Mucosa of stomach (tissue), 1 donor: ENCODE measurements at regions not wholly inside any gene's neighbourhood (a gene's known extent, or its start where the extent isn't known, plus 50 kb on each side); places are given as distances from the start of the nearest gene placed in this dataset.

Experiments used
- H3K27me3 ChIP-seq: one replicate; pipeline ENCODE4 v1.7.0; 2013; ENCODE audit warnings: mild to moderate bottlenecking, low read length; ENCODE audit not compliant: control insufficient read depth, insufficient read depth
- H3K36me3 ChIP-seq: one replicate; pipeline ENCODE4 v1.7.0; 2013; ENCODE audit warnings: low read length; ENCODE audit not compliant: control insufficient read depth, insufficient read depth
- H3K4me1 ChIP-seq: one replicate; pipeline ENCODE4 v1.7.0; 2013; ENCODE audit warnings: mild to moderate bottlenecking, low read length; ENCODE audit not compliant: control insufficient read depth, insufficient read depth
- H3K4me3 ChIP-seq: one replicate; pipeline ENCODE4 v1.7.0; 2013; ENCODE audit warnings: low read length
- H3K9ac ChIP-seq: one replicate; pipeline ENCODE4 v1.7.0; 2013; ENCODE audit warnings: mild to moderate bottlenecking, low read length, moderate library complexity
- H3K9me3 ChIP-seq: one replicate; pipeline ENCODE4 v1.7.0; 2013; ENCODE audit warnings: mild to moderate bottlenecking, low read length, moderate library complexity; ENCODE audit not compliant: control insufficient read depth
- donor health status: Pancreatic carcinoma.

GRCh38 chr15:69971771-69972170, 125.9 kb downstream of the TLE3 start:
- H3K27me3 ChIP-seq: no peaks in the 10 kb centered on the region
- no peaks in the 10 kb centered on the region for H3K36me3 ChIP-seq
- no peak overlapping the region for H3K4me3 ChIP-seq
- no peaks in the 10 kb centered on the region for H3K4me1 ChIP-seq
- no peak overlapping the region for H3K9ac ChIP-seq
- no peaks in the 10 kb centered on the region for H3K9me3 ChIP-seq

- H3K9me3 ChIP-seq: no peaks in the 10 kb centered on the region
- H3K27me3 ChIP-seq: no peaks in the 10 kb centered on the region
- no peak overlapping the region for H3K9ac ChIP-seq
- no peaks in the 10 kb centered on the region for H3K4me1 ChIP-seq
- H3K36me3 ChIP-seq: no peaks in the 10 kb centered on the region
- H3K4me3 ChIP-seq: no peak overlapping the region
Measured at GRCh38 chr15:69972436-69972835, 125.3 kb downstream of the TLE3 start.

- no peaks in the 10 kb centered on the region for H3K4me1 ChIP-seq
- H3K36me3 ChIP-seq: no peaks in the 10 kb centered on the region
- H3K9me3 ChIP-seq: no peaks in the 10 kb centered on the region
- H3K27me3 ChIP-seq: no peaks in the 10 kb centered on the region
- H3K4me3 ChIP-seq: no peak overlapping the region
- no peak overlapping the region for H3K9ac ChIP-seq
Measured at GRCh38 chr15:69973102-69973714, 124.5 kb downstream of the TLE3 start.

GRCh38 chr15:69973880-69974279, 123.8 kb downstream of the TLE3 start:
- no peaks in the 10 kb centered on the region for H3K9me3 ChIP-seq
- no peak overlapping the region for H3K4me3 ChIP-seq
- H3K27me3 ChIP-seq: no peaks in the 10 kb centered on the region
- H3K9ac ChIP-seq: no peak overlapping the region
- H3K36me3 ChIP-seq: no peaks in the 10 kb centered on the region
- no peaks in the 10 kb centered on the region for H3K4me1 ChIP-seq

GRCh38 chr15:69974321-69974720, 123.4 kb downstream of the TLE3 start:
- H3K4me1 ChIP-seq: no peaks in the 10 kb centered on the region
- H3K36me3 ChIP-seq: no peaks in the 10 kb centered on the region
- no peak overlapping the region for H3K9ac ChIP-seq
- H3K9me3 ChIP-seq: no peaks in the 10 kb centered on the region
- no peak overlapping the region for H3K4me3 ChIP-seq
- H3K27me3 ChIP-seq: no peaks in the 10 kb centered on the region

GRCh38 chr15:69976366-69976994, 121.2 kb downstream of the TLE3 start:
- H3K27me3 ChIP-seq: no peaks in the 10 kb centered on the region
- H3K4me3 ChIP-seq: no peak overlapping the region
- H3K9me3 ChIP-seq: no peaks in the 10 kb centered on the region
- no peak overlapping the region for H3K9ac ChIP-seq
- H3K4me1 ChIP-seq: no peaks in the 10 kb centered on the region
- H3K36me3 ChIP-seq: no peaks in the 10 kb centered on the region

- Histone ChIP-seq H3K36me3 (no peaks in the 10 kb centered on the region), H3K4me3 (no peak overlapping the region), H3K9ac (no peak overlapping the region), H3K27me3 (peaks cover 5% of the 10 kb centered on the region), H3K9me3 (no peaks in the 10 kb centered on the region), H3K4me1 (no peaks in the 10 kb centered on the region)
Measured at GRCh38 chr15:69978603-69979002, 119.1 kb downstream of the TLE3 start.

GRCh38 chr15:69979262-69979661, 118.5 kb downstream of the TLE3 start:
- Histone ChIP-seq H3K4me3 (no peak overlapping the region), H3K36me3 (no peaks in the 10 kb centered on the region), H3K27me3 (peaks cover 5% of the 10 kb centered on the region), H3K9me3 (no peaks in the 10 kb centered on the region), H3K9ac (no peak overlapping the region), H3K4me1 (no peaks in the 10 kb centered on the region)

GRCh38 chr15:69979783-69980182, 117.9 kb downstream of the TLE3 start:
- Histone ChIP-seq H3K36me3 (no peaks in the 10 kb centered on the region), H3K4me3 (no peak overlapping the region), H3K4me1 (no peaks in the 10 kb centered on the region), H3K9me3 (no peaks in the 10 kb centered on the region), H3K27me3 (peaks cover 5% of the 10 kb centered on the region), H3K9ac (no peak overlapping the region)

- H3K4me1 ChIP-seq: no peaks in the 10 kb centered on the region
- H3K4me3 ChIP-seq: no peak overlapping the region
- no peak overlapping the region for H3K9ac ChIP-seq
- no peaks in the 10 kb centered on the region for H3K9me3 ChIP-seq
- no peaks in the 10 kb centered on the region for H3K36me3 ChIP-seq
- H3K27me3 ChIP-seq: peaks cover 5% of the 10 kb centered on the region
Measured at GRCh38 chr15:69980341-69981059, 117.2 kb downstream of the TLE3 start.

- Histone ChIP-seq H3K36me3 (no peaks in the 10 kb centered on the region), H3K9ac (no peak overlapping the region), H3K27me3 (peaks cover 14% of the 10 kb centered on the region), H3K9me3 (no peaks in the 10 kb centered on the region), H3K4me1 (no peaks in the 10 kb centered on the region), H3K4me3 (no peak overlapping the region)
Measured at GRCh38 chr15:69982037-69982436, 115.7 kb downstream of the TLE3 start.

GRCh38 chr15:69983696-69984265, 113.9 kb downstream of the TLE3 start:
- H3K9ac ChIP-seq: no peak overlapping the region
- no peaks in the 10 kb centered on the region for H3K4me1 ChIP-seq
- H3K27me3 ChIP-seq: peaks cover 14% of the 10 kb centered on the region
- no peaks in the 10 kb centered on the region for H3K9me3 ChIP-seq
- no peak overlapping the region for H3K4me3 ChIP-seq
- H3K36me3 ChIP-seq: no peaks in the 10 kb centered on the region
